ENCODE measurements at regions not wholly inside any gene's neighbourhood (a gene's known extent, or its start where the extent isn't known, plus 50 kb on each side); places are given as distances from the start of the nearest gene placed in this dataset.

GRCh38 chr3:189529468-189529867, 101.7 kb upstream of the TP63 start:
- whole genome bisulfite sequencing: 100% methylated on average over 1 of the region's 1 CpG
- Histone ChIP-seq H3K27ac (ENCODE audit: low read depth, low read length) (no peak overlapping the region), H3K9ac (ENCODE audit: low read depth, low read length) (no peak overlapping the region), H3K9me3 (ENCODE audit: insufficient read depth, low read depth, low read length) (no peaks in the 10 kb centered on the region), H3K27me3 (ENCODE audit: insufficient read depth, low read length) (no peaks in the 10 kb centered on the region), H3K4me3 (ENCODE audit: low read length) (no peak overlapping the region), H3K36me3 (ENCODE audit: insufficient read depth, low read length) (no peaks in the 10 kb centered on the region), H3K4me1 (ENCODE audit: insufficient read depth, low read length) (no peaks in the 10 kb centered on the region)

DNA sequence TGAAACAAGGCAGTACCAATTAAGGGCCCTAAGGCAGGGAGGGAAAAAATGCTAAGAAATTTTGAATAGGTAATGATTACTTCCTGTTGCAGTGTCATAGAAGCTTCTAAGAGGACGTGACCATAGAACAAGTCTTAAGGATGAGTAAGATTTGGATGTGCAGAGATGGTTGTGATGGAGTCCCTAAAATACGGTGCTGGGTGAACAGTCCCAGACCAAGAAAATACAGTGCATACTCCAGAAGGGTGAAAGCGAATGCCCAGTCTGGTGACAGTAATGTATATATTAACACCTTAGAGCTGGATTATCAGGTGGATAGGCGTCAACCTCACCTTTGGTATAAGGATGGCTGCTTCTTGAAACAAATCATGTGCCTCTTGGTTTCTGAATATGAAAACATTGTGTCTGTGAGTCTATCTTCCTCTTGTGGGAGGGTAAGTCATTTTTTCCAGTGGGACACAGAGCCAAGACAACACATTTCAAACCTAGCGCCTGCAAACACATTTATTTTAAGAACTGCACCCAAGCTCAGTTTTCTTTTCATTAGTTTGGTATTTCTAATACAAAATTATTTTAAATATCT, 101.2 kb upstream of the TP63 start:
- no peak overlapping the region for H3K9ac ChIP-seq (ENCODE audit: low read depth, low read length)
- H3K9me3 ChIP-seq (ENCODE audit: insufficient read depth, low read depth, low read length): no peaks in the 10 kb centered on the region
- H3K27ac ChIP-seq (ENCODE audit: low read depth, low read length): no peak overlapping the region
- 95% methylated on average over 4 of the region's 5 CpGs for whole genome bisulfite sequencing
- no peaks in the 10 kb centered on the region for H3K36me3 ChIP-seq (ENCODE audit: insufficient read depth, low read length)
- H3K4me3 ChIP-seq (ENCODE audit: low read length): no peak overlapping the region
- no peaks in the 10 kb centered on the region for H3K4me1 ChIP-seq (ENCODE audit: insufficient read depth, low read length)
- no peaks in the 10 kb centered on the region for H3K27me3 ChIP-seq (ENCODE audit: insufficient read depth, low read length)

GRCh38 chr3:189530822-189531221, 100.4 kb upstream of the TP63 start:
- 80% methylated on average over 4 of the region's 4 CpGs for WGBS
- Histone ChIP-seq H3K4me3 (ENCODE audit: low read length) (no peak overlapping the region), H3K27ac (ENCODE audit: low read depth, low read length) (no peak overlapping the region), H3K9ac (ENCODE audit: low read depth, low read length) (no peak overlapping the region), H3K9me3 (ENCODE audit: insufficient read depth, low read depth, low read length) (no peaks in the 10 kb centered on the region), H3K36me3 (ENCODE audit: insufficient read depth, low read length) (no peaks in the 10 kb centered on the region), H3K27me3 (ENCODE audit: insufficient read depth, low read length) (no peaks in the 10 kb centered on the region), H3K4me1 (ENCODE audit: insufficient read depth, low read length) (no peaks in the 10 kb centered on the region)

DNA sequence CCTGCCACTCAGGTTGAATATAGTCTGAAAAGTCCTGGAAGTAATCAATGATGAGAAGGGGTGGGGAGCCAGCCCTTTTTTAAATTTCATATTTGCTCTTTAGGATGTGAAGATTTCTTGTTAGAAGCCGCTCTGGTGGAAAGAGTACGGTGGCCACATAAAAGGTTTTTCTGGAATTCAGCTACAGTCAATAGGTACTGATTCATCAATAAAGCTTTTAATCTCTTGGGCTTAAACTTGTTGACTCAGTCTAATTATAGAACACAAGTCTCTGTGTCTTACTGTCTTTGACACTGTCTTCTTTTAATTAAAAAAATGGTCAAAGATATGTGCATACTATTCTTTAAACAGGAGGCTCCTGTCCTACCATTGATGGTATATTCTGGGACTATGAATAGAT, 99.9 kb upstream of the TP63 start:
- H3K27ac ChIP-seq (ENCODE audit: low read depth, low read length): no peak overlapping the region
- no peak overlapping the region for H3K9ac ChIP-seq (ENCODE audit: low read depth, low read length)
- no peaks in the 10 kb centered on the region for H3K27me3 ChIP-seq (ENCODE audit: insufficient read depth, low read length)
- H3K9me3 ChIP-seq (ENCODE audit: insufficient read depth, low read depth, low read length): no peaks in the 10 kb centered on the region
- 95% methylated on average over 2 of the region's 2 CpGs for WGBS
- H3K4me1 ChIP-seq (ENCODE audit: insufficient read depth, low read length): no peaks in the 10 kb centered on the region
- H3K36me3 ChIP-seq (ENCODE audit: insufficient read depth, low read length): no peaks in the 10 kb centered on the region
- H3K4me3 ChIP-seq (ENCODE audit: low read length): no peak overlapping the region

GRCh38 chr3:189534531-189534930, 96.7 kb upstream of the TP63 start:
- WGBS: 97% methylated on average over 2 of the region's 2 CpGs
- H3K4me1 ChIP-seq (ENCODE audit: insufficient read depth, low read length): no peaks in the 10 kb centered on the region
- no peak overlapping the region for H3K27ac ChIP-seq (ENCODE audit: low read depth, low read length)
- H3K27me3 ChIP-seq (ENCODE audit: insufficient read depth, low read length): no peaks in the 10 kb centered on the region
- H3K36me3 ChIP-seq (ENCODE audit: insufficient read depth, low read length): no peaks in the 10 kb centered on the region
- no peak overlapping the region for H3K4me3 ChIP-seq (ENCODE audit: low read length)
- no peak overlapping the region for H3K9ac ChIP-seq (ENCODE audit: low read depth, low read length)
- no peaks in the 10 kb centered on the region for H3K9me3 ChIP-seq (ENCODE audit: insufficient read depth, low read depth, low read length)

GRCh38 chr3:189537135-189537534, 94.1 kb upstream of the TP63 start:
- Histone ChIP-seq H3K36me3 (ENCODE audit: insufficient read depth, low read length) (no peaks in the 10 kb centered on the region), H3K9me3 (ENCODE audit: insufficient read depth, low read depth, low read length) (no peaks in the 10 kb centered on the region), H3K27ac (ENCODE audit: low read depth, low read length) (no peak overlapping the region), H3K27me3 (ENCODE audit: insufficient read depth, low read length) (no peaks in the 10 kb centered on the region), H3K4me3 (ENCODE audit: low read length) (no peak overlapping the region), H3K9ac (ENCODE audit: low read depth, low read length) (no peak overlapping the region), H3K4me1 (ENCODE audit: insufficient read depth, low read length) (no peaks in the 10 kb centered on the region)
- WGBS: 83% methylated on average over 1 of the region's 1 CpG

GRCh38 chr3:189547448-189547847, 83.7 kb upstream of the TP63 start:
- no peaks in the 10 kb centered on the region for H3K4me1 ChIP-seq (ENCODE audit: insufficient read depth, low read length)
- H3K27me3 ChIP-seq (ENCODE audit: insufficient read depth, low read length): no peaks in the 10 kb centered on the region
- H3K9ac ChIP-seq (ENCODE audit: low read depth, low read length): no peak overlapping the region
- no peak overlapping the region for H3K27ac ChIP-seq (ENCODE audit: low read depth, low read length)
- no peak overlapping the region for H3K4me3 ChIP-seq (ENCODE audit: low read length)
- no peaks in the 10 kb centered on the region for H3K9me3 ChIP-seq (ENCODE audit: insufficient read depth, low read depth, low read length)
- no peaks in the 10 kb centered on the region for H3K36me3 ChIP-seq (ENCODE audit: insufficient read depth, low read length)

DNA sequence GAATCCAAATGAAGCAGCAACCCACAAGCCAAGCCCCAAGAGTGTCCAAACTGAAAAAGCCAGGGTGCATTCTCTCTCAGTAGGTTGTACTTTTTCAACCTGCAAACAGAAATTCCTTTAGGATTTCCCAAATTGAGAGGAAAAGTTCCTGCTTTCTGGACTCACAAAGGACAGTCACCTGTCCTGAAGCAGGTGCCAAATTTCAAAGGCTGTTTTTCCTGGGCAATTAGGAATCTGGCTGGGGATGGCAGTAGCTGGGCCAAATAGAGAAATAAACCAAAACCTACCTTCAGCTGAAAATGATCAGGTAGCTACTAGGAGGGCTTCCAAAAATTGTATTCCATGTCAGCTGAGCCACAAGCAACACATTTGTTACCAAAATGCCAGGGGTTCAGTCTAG, 83.1 kb upstream of the TP63 start:
- no peak overlapping the region for H3K9ac ChIP-seq (ENCODE audit: low read depth, low read length)
- no peaks in the 10 kb centered on the region for H3K27me3 ChIP-seq (ENCODE audit: insufficient read depth, low read length)
- H3K4me1 ChIP-seq (ENCODE audit: insufficient read depth, low read length): no peaks in the 10 kb centered on the region
- no peak overlapping the region for H3K27ac ChIP-seq (ENCODE audit: low read depth, low read length)
- H3K9me3 ChIP-seq (ENCODE audit: insufficient read depth, low read depth, low read length): no peaks in the 10 kb centered on the region
- no peak overlapping the region for H3K4me3 ChIP-seq (ENCODE audit: low read length)
- no peaks in the 10 kb centered on the region for H3K36me3 ChIP-seq (ENCODE audit: insufficient read depth, low read length)

GRCh38 chr3:189551007-189551406, 80.2 kb upstream of the TP63 start:
- Histone ChIP-seq H3K4me1 (ENCODE audit: insufficient read depth, low read length) (no peaks in the 10 kb centered on the region), H3K4me3 (ENCODE audit: low read length) (no peak overlapping the region), H3K27ac (ENCODE audit: low read depth, low read length) (no peak overlapping the region), H3K9me3 (ENCODE audit: insufficient read depth, low read depth, low read length) (no peaks in the 10 kb centered on the region), H3K27me3 (ENCODE audit: insufficient read depth, low read length) (no peaks in the 10 kb centered on the region), H3K9ac (ENCODE audit: low read depth, low read length) (no peak overlapping the region), H3K36me3 (ENCODE audit: insufficient read depth, low read length) (no peaks in the 10 kb centered on the region)
- WGBS: no CpG with 5 or more reads among the region's 2 CpGs

DNA sequence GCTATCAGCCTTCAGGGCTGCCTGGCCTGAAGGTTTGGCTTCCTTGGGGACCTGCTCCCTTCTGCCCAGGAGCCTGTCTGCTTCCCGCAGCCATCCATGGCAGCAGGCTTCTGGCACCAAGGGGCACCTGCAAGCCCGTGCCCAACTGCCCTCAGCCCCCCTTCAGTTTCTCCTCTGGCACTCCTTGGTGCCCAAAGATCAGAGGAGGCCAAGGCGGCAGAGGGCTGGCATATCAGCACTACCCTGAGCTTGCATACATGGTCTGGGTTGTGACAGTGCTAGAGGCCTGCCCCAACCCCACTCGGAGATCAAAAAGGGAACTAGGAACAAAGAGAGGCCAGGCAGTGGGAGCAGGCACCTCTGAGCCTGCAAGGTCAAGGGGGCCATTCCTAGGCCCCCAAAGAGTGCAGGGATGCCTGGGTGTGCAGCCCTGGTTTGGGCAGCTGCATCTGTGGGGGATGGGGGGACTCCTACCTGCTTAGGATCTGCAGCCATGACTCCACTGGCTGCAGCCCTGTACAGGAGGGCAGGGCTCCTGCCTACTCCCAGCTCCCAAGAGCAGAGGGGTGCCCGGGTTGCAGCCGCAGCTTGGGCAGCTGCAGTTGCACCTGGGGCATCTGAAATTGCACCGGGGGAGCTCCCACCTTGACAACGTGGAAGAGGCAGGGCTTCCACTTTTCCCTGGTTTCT, 76.2 kb upstream of the TP63 start:
- Histone ChIP-seq H3K4me1 (ENCODE audit: insufficient read depth, low read length) (no peaks in the 10 kb centered on the region), H3K9ac (ENCODE audit: low read depth, low read length) (no peak overlapping the region), H3K9me3 (ENCODE audit: insufficient read depth, low read depth, low read length) (no peaks in the 10 kb centered on the region), H3K27ac (ENCODE audit: low read depth, low read length) (no peak overlapping the region), H3K27me3 (ENCODE audit: insufficient read depth, low read length) (no peaks in the 10 kb centered on the region), H3K36me3 (ENCODE audit: insufficient read depth, low read length) (no peaks in the 10 kb centered on the region), H3K4me3 (ENCODE audit: low read length) (no peak overlapping the region)
- 69% methylated on average over 8 of the region's 8 CpGs for WGBS

- Histone ChIP-seq H3K4me3 (ENCODE audit: low read length) (no peak overlapping the region), H3K27me3 (ENCODE audit: insufficient read depth, low read length) (no peaks in the 10 kb centered on the region), H3K36me3 (ENCODE audit: insufficient read depth, low read length) (no peaks in the 10 kb centered on the region), H3K27ac (ENCODE audit: low read depth, low read length) (no peak overlapping the region), H3K9me3 (ENCODE audit: insufficient read depth, low read depth, low read length) (no peaks in the 10 kb centered on the region), H3K4me1 (ENCODE audit: insufficient read depth, low read length) (no peaks in the 10 kb centered on the region), H3K9ac (ENCODE audit: low read depth, low read length) (no peak overlapping the region)
- WGBS: no CpG with 5 or more reads among the region's 1 CpG
These were observed 75.7 kb upstream of the TP63 start for GRCh38 chr3:189555558-189555881.

- 100% methylated on average over 1 of the region's 3 CpGs for WGBS
- H3K36me3 ChIP-seq (ENCODE audit: insufficient read depth, low read length): no peaks in the 10 kb centered on the region
- no peaks in the 10 kb centered on the region for H3K4me1 ChIP-seq (ENCODE audit: insufficient read depth, low read length)
- H3K27ac ChIP-seq (ENCODE audit: low read depth, low read length): no peak overlapping the region
- no peaks in the 10 kb centered on the region for H3K9me3 ChIP-seq (ENCODE audit: insufficient read depth, low read depth, low read length)
- no peak overlapping the region for H3K4me3 ChIP-seq (ENCODE audit: low read length)
- H3K27me3 ChIP-seq (ENCODE audit: insufficient read depth, low read length): no peaks in the 10 kb centered on the region
- no peak overlapping the region for H3K9ac ChIP-seq (ENCODE audit: low read depth, low read length)
These were observed 73.4 kb upstream of the TP63 start for GRCh38 chr3:189557824-189558223.

Data from HUES64 (cell line).